ENCODE measurements at regions not wholly inside any gene's neighbourhood (a gene's known extent, or its start where the extent isn't known, plus 50 kb on each side); places are given as distances from the start of the nearest gene placed in this dataset.

DNA sequence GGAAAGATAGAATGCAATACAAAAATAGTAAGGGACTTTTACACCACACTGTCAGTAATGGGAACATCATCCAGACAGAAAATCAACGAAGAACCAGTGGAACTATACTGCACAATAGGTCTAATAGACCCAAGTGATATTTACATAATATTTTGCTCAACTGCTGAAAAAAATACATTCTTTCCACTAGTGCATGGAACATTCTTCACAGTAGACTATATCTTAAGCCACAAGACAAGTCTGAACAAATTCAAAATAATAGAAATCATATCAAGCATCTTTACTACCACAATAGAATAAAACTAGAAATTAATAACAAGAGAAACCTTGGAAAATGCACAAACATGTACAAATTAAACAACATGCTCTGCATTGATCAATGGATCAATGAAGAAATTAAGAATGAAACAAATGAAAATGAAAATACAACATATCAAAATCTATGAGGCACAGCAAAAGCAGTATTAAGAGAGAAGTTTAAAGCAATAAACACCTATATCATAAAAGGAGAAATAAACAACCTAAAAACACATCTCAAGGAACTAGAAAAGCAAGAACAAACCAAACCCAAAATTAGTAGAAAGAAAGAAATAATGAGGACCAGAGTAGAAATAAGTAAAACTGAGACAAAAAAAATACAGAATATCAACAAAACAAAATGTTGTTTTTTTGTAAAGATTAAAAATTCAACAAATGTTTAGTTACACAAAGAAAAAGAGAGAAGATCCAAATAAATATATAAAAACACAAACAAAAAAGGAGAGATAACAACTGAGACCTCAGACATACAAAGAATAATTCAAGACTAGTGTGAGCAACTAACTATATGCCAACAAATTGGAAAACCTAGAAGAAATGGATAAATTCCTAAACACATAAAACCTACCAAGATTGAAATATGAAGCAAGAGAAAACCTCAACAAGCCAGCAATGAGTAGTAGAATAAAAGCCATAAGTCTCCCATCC is 51.5 kb upstream of the ANTXR2 start:
- no peaks in the 10 kb centered on the region for H3K27me3 ChIP-seq (ENCODE audit: insufficient read depth, low read length)
- H3K9me2 ChIP-seq (ENCODE audit: insufficient read depth): no peaks in the 10 kb centered on the region
- no peak overlapping the region for H3K4me3 ChIP-seq (replicated peaks in 1 of 2; ENCODE audit: low read depth in 1 of 2, low read length in 2 of 2)
- H3K4me2 ChIP-seq (ENCODE audit: low read length): peak overlapping the region; percentile 72
- H3K4me1 ChIP-seq (ENCODE audit: control insufficient read depth in 1 of 2, insufficient read depth in 2 of 2, low read length in 2 of 2): peaks cover 26 to 49% of the 10 kb centered on the region in 2 experiments
- RAD21 ChIA-PET (ENCODE audit: low non-redundant PET in 1 of 2, low total read pairs in 2 of 2, uncharacterized antibody in 2 of 2, unreplicated experiment in 2 of 2): no interaction called here
- no peak overlapping the region for H3K27ac ChIP-seq (ENCODE audit: low read depth, low read length)
- no TSS peak for BruUV-seq (replicated peaks)
- CTCF ChIA-PET: interaction anchor here (0.6 to 2.2 kb wide), 3 partner anchors 77 to 96 kb away, joined by 3 to 9 read pairs (median 5); no protein-coding TSS in a partner anchor
- ATAC-seq: no peak
- no peak for DNase-seq (ENCODE audit: low read depth, low spot score)
- no peaks in the 10 kb centered on the region for H3K9me3 ChIP-seq (ENCODE audit: control insufficient read depth in 1 of 2, insufficient read depth in 1 of 2, low read depth in 1 of 2, low read length in 2 of 2)
- no peaks in the 10 kb centered on the region for H3K36me3 ChIP-seq (ENCODE audit: control insufficient read depth in 1 of 2, insufficient read depth in 2 of 2, low read length in 2 of 2)
- H3K79me2 ChIP-seq (ENCODE audit: insufficient read depth, low read length): no peaks in the 10 kb centered on the region
- no peaks in the 10 kb centered on the region for H4K20me1 ChIP-seq (ENCODE audit: insufficient read depth)
- intact Hi-C loops (cut with micrococcal nuclease): loop anchor here (5.0 kb wide), 1 partner anchor 58 kb away; no protein-coding TSS in a partner anchor
- TF ChIP-seq EZH2 (IDR thresholded peaks at IDR 0.05) (no peak), JUND (IDR thresholded peaks at IDR 0.05) (no peak), FOSL1 (IDR thresholded peaks at IDR 0.05; ENCODE audit: low read depth) (no peak), SIN3A (IDR thresholded peaks at IDR 0.05; ENCODE audit: low read depth) (no peak), EGR1 (IDR thresholded peaks at IDR 0.05; ENCODE audit: low read depth) (no peak), CBX3 (IDR thresholded peaks at IDR 0.05; ENCODE audit: low read depth) (no peak), SRF (IDR thresholded peaks at IDR 0.05; ENCODE audit: low read depth) (no peak), SP1 (IDR thresholded peaks at IDR 0.05; ENCODE audit: low read depth) (no peak), POLR2A (IDR thresholded peaks at IDR 0.05; ENCODE audit: borderline replicate concordance, extremely low read depth, insufficient read depth, insufficient read length) (no peak), YY1 (IDR thresholded peaks at IDR 0.05; ENCODE audit: extremely low read depth, insufficient replicate concordance, low read depth, low read length) (no peak), RAD21 (IDR thresholded peaks at IDR 0.05; ENCODE audit: low read depth) (no peak), EZH2phosphoT487 (IDR thresholded peaks at IDR 0.05; ENCODE audit: borderline replicate concordance) (no peak), CEBPB (IDR thresholded peaks at IDR 0.05; ENCODE audit: low read depth) (no peak)
- TF ChIP-seq, protein P1, sequence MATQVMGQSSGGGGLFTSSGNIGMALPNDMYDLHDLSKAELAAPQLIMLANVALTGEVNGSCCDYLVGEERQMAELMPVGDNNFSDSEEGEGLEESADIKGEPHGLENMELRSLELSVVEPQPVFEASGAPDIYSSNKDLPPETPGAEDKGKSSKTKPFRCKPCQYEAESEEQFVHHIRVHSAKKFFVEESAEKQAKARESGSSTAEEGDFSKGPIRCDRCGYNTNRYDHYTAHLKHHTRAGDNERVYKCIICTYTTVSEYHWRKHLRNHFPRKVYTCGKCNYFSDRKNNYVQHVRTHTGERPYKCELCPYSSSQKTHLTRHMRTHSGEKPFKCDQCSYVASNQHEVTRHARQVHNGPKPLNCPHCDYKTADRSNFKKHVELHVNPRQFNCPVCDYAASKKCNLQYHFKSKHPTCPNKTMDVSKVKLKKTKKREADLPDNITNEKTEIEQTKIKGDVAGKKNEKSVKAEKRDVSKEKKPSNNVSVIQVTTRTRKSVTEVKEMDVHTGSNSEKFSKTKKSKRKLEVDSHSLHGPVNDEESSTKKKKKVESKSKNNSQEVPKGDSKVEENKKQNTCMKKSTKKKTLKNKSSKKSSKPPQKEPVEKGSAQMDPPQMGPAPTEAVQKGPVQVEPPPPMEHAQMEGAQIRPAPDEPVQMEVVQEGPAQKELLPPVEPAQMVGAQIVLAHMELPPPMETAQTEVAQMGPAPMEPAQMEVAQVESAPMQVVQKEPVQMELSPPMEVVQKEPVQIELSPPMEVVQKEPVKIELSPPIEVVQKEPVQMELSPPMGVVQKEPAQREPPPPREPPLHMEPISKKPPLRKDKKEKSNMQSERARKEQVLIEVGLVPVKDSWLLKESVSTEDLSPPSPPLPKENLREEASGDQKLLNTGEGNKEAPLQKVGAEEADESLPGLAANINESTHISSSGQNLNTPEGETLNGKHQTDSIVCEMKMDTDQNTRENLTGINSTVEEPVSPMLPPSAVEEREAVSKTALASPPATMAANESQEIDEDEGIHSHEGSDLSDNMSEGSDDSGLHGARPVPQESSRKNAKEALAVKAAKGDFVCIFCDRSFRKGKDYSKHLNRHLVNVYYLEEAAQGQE (IDR thresholded peaks at IDR 0.05; ENCODE audit: low read depth): no peak
- TF ChIP-seq, protein P2, sequence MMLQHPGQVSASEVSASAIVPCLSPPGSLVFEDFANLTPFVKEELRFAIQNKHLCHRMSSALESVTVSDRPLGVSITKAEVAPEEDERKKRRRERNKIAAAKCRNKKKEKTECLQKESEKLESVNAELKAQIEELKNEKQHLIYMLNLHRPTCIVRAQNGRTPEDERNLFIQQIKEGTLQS (IDR thresholded peaks at IDR 0.05): no peak
- POLR2A ChIA-PET: interaction anchor here (0.9 kb wide), 1 partner anchor 17 kb away, joined by 3 read pairs; no protein-coding TSS in a partner anchor
- no peak overlapping the region for H3K9ac ChIP-seq (ENCODE audit: low read length)
- H2AFZ ChIP-seq (ENCODE audit: low read depth, low read length, poor library complexity, severe bottlenecking): peak overlapping the region; percentile 84
